ENCODE measurements at regions not wholly inside any gene's neighbourhood (a gene's known extent, or its start where the extent isn't known, plus 50 kb on each side); places are given as distances from the start of the nearest gene placed in this dataset.

GRCh38 chr5:99808657-99809230, 726.4 kb upstream of the FAM174A start:
- H3K4me3 Mint-ChIP-seq (ENCODE audit: unreplicated experiment): no peak overlapping the region
- no peak overlapping the region for H3K27ac Mint-ChIP-seq (ENCODE audit: low read depth, unreplicated experiment)
- no TSS peak for BruUV-seq (replicated peaks)
- H3K27me3 Mint-ChIP-seq (ENCODE audit: insufficient read depth, unreplicated experiment): no peaks in the 10 kb centered on the region
- ChIA-PET CTCF (no interaction called here), POLR2A (no interaction called here)
- no peaks in the 10 kb centered on the region for H3K9me3 Mint-ChIP-seq (ENCODE audit: unreplicated experiment)
- no peak for DNase-seq (ENCODE audit: unreplicated experiment)
- no peak for TF ChIP-seq CTCF (IDR thresholded peaks at IDR 0.05; ENCODE audit: unreplicated experiment)
- no peaks in the 10 kb centered on the region for H3K36me3 Mint-ChIP-seq (ENCODE audit: insufficient read depth, unreplicated experiment)
- intact Hi-C loops (cut with micrococcal nuclease): no loop called here
- H3K4me1 Mint-ChIP-seq (ENCODE audit: insufficient read depth, unreplicated experiment): no peaks in the 10 kb centered on the region

- POLR2A ChIA-PET: no interaction called here
- CTCF ChIA-PET: no interaction called here
Observed at GRCh38 chr5:99807346-99807745, 727.8 kb upstream of the FAM174A start.

GRCh38 chr5:99795031-99795430, 740.1 kb upstream of the FAM174A start:
- peaks cover 13% of the 10 kb centered on the region for H3K9me3 Mint-ChIP-seq (ENCODE audit: unreplicated experiment)
- no peak overlapping the region for H3K27ac Mint-ChIP-seq (ENCODE audit: low read depth, unreplicated experiment)
- intact Hi-C loops (cut with micrococcal nuclease): no loop called here
- no peaks in the 10 kb centered on the region for H3K4me1 Mint-ChIP-seq (ENCODE audit: insufficient read depth, unreplicated experiment)
- no peaks in the 10 kb centered on the region for H3K27me3 Mint-ChIP-seq (ENCODE audit: insufficient read depth, unreplicated experiment)
- no peak overlapping the region for H3K4me3 Mint-ChIP-seq (ENCODE audit: unreplicated experiment)
- no peak for DNase-seq (ENCODE audit: unreplicated experiment)
- BruUV-seq (replicated peaks): no TSS peak
- ChIA-PET POLR2A (no interaction called here), CTCF (no interaction called here)
- no peak for TF ChIP-seq CTCF (IDR thresholded peaks at IDR 0.05; ENCODE audit: unreplicated experiment)
- H3K36me3 Mint-ChIP-seq (ENCODE audit: insufficient read depth, unreplicated experiment): no peaks in the 10 kb centered on the region

More at GRCh38 chr5:99807346-99807745, 727.8 kb upstream of the FAM174A start:
- no peaks in the 10 kb centered on the region for H3K27me3 Mint-ChIP-seq (ENCODE audit: insufficient read depth, unreplicated experiment)
- H3K36me3 Mint-ChIP-seq (ENCODE audit: insufficient read depth, unreplicated experiment): no peaks in the 10 kb centered on the region
- no peak for DNase-seq (ENCODE audit: unreplicated experiment)
- H3K4me3 Mint-ChIP-seq (ENCODE audit: unreplicated experiment): no peak overlapping the region
- no peaks in the 10 kb centered on the region for H3K4me1 Mint-ChIP-seq (ENCODE audit: insufficient read depth, unreplicated experiment)
- intact Hi-C loops (cut with micrococcal nuclease): no loop called here
- H3K9me3 Mint-ChIP-seq (ENCODE audit: unreplicated experiment): no peaks in the 10 kb centered on the region
- no peak for TF ChIP-seq CTCF (IDR thresholded peaks at IDR 0.05; ENCODE audit: unreplicated experiment)
- BruUV-seq (replicated peaks): no TSS peak
- no peak overlapping the region for H3K27ac Mint-ChIP-seq (ENCODE audit: low read depth, unreplicated experiment)

- Mint-ChIP-seq H3K36me3 (ENCODE audit: insufficient read depth, unreplicated experiment) (no peaks in the 10 kb centered on the region), H3K27me3 (ENCODE audit: insufficient read depth, unreplicated experiment) (peaks cover 14% of the 10 kb centered on the region), H3K4me3 (ENCODE audit: unreplicated experiment) (no peak overlapping the region), H3K27ac (ENCODE audit: low read depth, unreplicated experiment) (no peak overlapping the region), H3K9me3 (ENCODE audit: unreplicated experiment) (peaks cover 13% of the 10 kb centered on the region), H3K4me1 (ENCODE audit: insufficient read depth, unreplicated experiment) (no peaks in the 10 kb centered on the region)
- ChIA-PET CTCF (no interaction called here), POLR2A (no interaction called here)
- no peak for DNase-seq (ENCODE audit: unreplicated experiment)
- no peak for TF ChIP-seq CTCF (IDR thresholded peaks at IDR 0.05; ENCODE audit: unreplicated experiment)
- BruUV-seq (replicated peaks): no TSS peak
- intact Hi-C loops (cut with micrococcal nuclease): no loop called here
Observed at GRCh38 chr5:99788482-99788881, 746.7 kb upstream of the FAM174A start.
